ENCODE measurements at regions not wholly inside any gene's neighbourhood (a gene's known extent, or its start where the extent isn't known, plus 50 kb on each side); places are given as distances from the start of the nearest gene placed in this dataset.

DNA sequence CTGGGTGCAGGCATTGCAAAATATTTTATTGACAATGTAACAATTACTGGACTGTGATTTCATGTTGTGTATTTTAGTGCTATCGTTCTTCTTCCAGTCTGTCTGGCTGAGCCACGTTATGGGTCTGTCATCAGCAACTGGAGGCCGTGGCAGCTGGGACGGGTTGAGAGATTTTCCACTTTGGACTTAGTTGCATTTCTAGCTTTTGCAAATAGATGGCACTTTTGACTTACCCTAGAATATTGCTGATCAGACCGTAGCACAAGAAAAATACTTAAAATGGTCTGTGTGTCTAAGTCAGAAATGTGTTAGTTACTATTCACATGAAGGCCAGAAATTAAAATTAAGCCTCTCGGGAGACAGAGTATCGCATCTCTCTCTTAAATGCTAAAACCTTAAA is 211.1 kb downstream of the TEX29 start:
- Histone ChIP-seq H2BK12ac (ENCODE audit: insufficient read length, low read depth, low read length) (no peak overlapping the region), H3K23ac (ENCODE audit: insufficient read length, low read depth, low read length) (no peak overlapping the region), H3T11ph (ENCODE audit: low read length) (no peak overlapping the region), H2BK20ac (ENCODE audit: low read depth, low read length, poor library complexity, severe bottlenecking) (no peak overlapping the region), H2BK15ac (ENCODE audit: low read depth, low read length) (no peak overlapping the region), H3K56ac (ENCODE audit: insufficient read length, low read depth, low read length) (no peak overlapping the region), H3K9ac (ENCODE audit: extremely low read depth, insufficient read length, low read length) (no peak overlapping the region), H2BK5ac (ENCODE audit: insufficient read length, low read length) (no peak overlapping the region), H3K14ac (ENCODE audit: insufficient read depth, low read length) (no peak overlapping the region), H4K20me1 (ENCODE audit: control insufficient read depth, insufficient read depth, insufficient read length) (no peaks in the 10 kb centered on the region), H2AK5ac (ENCODE audit: insufficient read length, low read length) (no peak overlapping the region), H2BK120ac (ENCODE audit: low read depth, low read length, poor library complexity, severe bottlenecking) (no peak overlapping the region), H3K18ac (ENCODE audit: insufficient read length, low read depth, low read length) (no peak overlapping the region), H3K27me3 (ENCODE audit: insufficient read depth, low read length) (peaks cover 15% of the 10 kb centered on the region; the same call in 1 of the 2 replicates), H3K79me2 (ENCODE audit: insufficient read depth, low read length) (no peaks in the 10 kb centered on the region), H3K27ac (ENCODE audit: insufficient read length, low read depth, low read length) (no peak overlapping the region), H2AFZ (ENCODE audit: low read length) (no peak overlapping the region), H3K23me2 (ENCODE audit: insufficient read length, low read depth, low read length, poor library complexity, severe bottlenecking) (peaks cover 6% of the 10 kb centered on the region), H4K8ac (replicated peaks; ENCODE audit: insufficient read length, low read depth, low read length) (no peak overlapping the region), H4K91ac (ENCODE audit: insufficient read length, low read depth, low read length) (no peak overlapping the region), H3K4ac (ENCODE audit: low read depth, low read length) (no peak overlapping the region), H4K5ac (ENCODE audit: insufficient read length, low read depth, low read length) (no peak overlapping the region), H3K79me1 (ENCODE audit: insufficient read depth, low read depth, low read length, poor library complexity, severe bottlenecking) (no peaks in the 10 kb centered on the region), H3K4me2 (ENCODE audit: insufficient read depth, insufficient read length, low read length) (peak overlapping the region; percentile 61), H3K4me1 (ENCODE audit: insufficient read depth, low read length) (peaks cover 23% of the 10 kb centered on the region), H3K9me3 (ENCODE audit: control insufficient read depth, low read depth, low read length) (no peaks in the 10 kb centered on the region)
- Mint-ChIP-seq H3K4me3 (peak overlapping the region; percentile 30 to 43; a peak in 2 of 5 replicates), H3K9me3 (no peaks in the 10 kb centered on the region; a peak in 1 of 5 replicates), H3K27me3 (ENCODE audit: low read depth) (peaks cover 72% of the 10 kb centered on the region), H3K36me3 (ENCODE audit: insufficient read depth in 1 of 3, low read depth in 3 of 3) (no peaks in the 10 kb centered on the region), H3K27ac (peak overlapping the region in 1 of 3 experiments; percentile 30; a peak in 1 of 7 replicates), H3K4me1 (peaks cover 68 to 72% of the 10 kb centered on the region in 2 experiments)
- DNase-seq: no peak
- no CpG with 5 or more reads among the region's 7 CpGs for WGBS (ENCODE audit: extremely low coverage, insufficient read length, low lambda C conversion rate)
- TF ChIP-seq, protein P1, sequence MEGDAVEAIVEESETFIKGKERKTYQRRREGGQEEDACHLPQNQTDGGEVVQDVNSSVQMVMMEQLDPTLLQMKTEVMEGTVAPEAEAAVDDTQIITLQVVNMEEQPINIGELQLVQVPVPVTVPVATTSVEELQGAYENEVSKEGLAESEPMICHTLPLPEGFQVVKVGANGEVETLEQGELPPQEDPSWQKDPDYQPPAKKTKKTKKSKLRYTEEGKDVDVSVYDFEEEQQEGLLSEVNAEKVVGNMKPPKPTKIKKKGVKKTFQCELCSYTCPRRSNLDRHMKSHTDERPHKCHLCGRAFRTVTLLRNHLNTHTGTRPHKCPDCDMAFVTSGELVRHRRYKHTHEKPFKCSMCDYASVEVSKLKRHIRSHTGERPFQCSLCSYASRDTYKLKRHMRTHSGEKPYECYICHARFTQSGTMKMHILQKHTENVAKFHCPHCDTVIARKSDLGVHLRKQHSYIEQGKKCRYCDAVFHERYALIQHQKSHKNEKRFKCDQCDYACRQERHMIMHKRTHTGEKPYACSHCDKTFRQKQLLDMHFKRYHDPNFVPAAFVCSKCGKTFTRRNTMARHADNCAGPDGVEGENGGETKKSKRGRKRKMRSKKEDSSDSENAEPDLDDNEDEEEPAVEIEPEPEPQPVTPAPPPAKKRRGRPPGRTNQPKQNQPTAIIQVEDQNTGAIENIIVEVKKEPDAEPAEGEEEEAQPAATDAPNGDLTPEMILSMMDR (conservative IDR thresholded peaks at IDR 0.05): no peak
